HG03342 (cell line): ENCODE measurements at regions not wholly inside any gene's neighbourhood (a gene's known extent, or its start where the extent isn't known, plus 50 kb on each side); places are given as distances from the start of the nearest gene placed in this dataset.

Experiments
- ATAC-seq: cut with Tn5 transposase; IDR thresholded peaks from one replicate; pipeline ENCODE4 v1.9.1; 2021; ENCODE audit warnings: mild to moderate bottlenecking, moderate library complexity; ENCODE audit not compliant: unreplicated experiment

DNA sequence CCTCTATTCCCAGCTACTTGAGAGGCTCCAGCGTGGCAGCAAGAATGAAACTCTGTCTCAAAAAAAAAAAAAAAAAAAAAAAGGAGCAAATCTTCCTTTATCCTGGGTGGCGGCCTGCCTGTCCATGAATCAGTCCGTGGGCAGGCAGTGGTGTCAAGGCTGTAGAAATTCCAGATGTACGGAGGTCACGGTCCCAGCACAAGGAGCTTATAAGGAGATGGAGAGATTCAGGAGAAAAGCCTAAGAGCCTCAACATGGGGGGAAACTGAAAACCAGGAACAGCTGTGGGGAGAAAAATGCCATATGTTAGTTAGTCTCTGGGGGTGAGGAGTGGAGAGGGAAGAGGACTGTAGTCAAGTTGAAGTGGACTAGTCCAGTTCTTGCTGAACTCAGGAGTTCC lies 130.5 kb upstream of the CRY1 start:
- no peak for ATAC-seq

DNA sequence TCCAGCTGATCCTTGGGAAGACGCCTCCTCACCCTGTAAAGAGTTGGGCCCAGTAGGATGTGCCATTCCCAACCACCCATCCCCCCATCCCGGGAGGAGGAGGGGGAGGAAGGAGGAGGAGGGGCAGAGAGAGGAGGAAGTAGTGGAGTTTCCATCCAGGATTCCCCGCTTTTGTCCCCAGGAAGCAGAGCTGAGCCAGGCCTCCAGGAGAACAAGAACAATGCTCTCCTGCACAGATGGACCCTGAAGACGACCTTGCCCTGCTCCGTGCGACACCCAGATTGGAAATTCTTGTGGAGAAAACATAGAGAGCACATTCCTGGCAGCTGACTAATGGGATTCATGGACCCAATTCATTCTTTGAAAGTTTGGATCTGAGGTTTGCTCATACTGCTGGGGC lies 132.3 kb upstream of the CRY1 start:
- ATAC-seq: no peak

DNA sequence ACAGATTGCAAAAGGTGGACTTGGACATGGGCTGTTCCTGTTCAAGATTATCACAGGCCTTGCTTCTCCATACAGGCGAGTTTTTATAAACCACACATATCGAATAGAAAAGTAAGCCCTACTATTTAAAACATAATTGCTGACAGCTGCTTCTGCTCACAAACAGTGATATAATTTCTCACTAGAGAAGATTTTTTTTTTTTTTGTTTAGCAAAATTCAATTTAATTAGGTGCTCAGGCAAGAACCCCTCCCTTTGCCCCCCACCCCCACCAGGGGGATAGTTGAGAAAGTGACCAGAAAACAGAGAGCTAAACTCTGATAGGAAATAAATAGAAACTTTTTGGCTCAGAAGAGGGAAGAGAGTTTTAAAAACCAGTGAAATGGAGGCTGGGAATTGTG lies 132.8 kb upstream of the CRY1 start:
- no peak for ATAC-seq

GRCh38 chr12:107228076-107228475 lies 134.7 kb upstream of the CRY1 start:
- no peak for ATAC-seq

DNA sequence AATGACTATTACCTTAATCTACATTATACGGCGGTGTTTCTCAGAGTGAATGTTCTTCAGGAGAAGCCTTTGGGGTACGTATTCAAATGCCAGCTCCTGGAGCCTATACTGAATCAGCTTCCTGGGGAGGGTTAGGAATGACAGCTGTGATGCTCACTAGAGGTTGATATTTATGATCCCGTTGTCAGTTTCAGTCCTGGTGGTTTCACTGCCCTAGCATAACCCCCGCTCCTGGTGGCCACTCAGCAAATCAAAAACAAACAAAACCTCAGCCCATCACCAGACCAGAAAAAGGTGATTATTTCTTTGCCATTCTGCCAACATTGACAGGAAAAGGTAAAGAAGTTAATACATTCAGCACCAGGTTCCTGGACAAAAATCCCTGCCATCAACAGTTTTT lies 136.5 kb upstream of the CRY1 start:
- ATAC-seq: no peak

- ATAC-seq: no peak
Measured at GRCh38 chr12:107231303-107231702, 138.0 kb upstream of the CRY1 start.

GRCh38 chr12:107233551-107233950 lies 140.2 kb upstream of the CRY1 start:
- no peak for ATAC-seq

- no peak for ATAC-seq
Measured at GRCh38 chr12:107235600-107235999, 142.3 kb upstream of the CRY1 start.

- no peak for ATAC-seq
Measured at GRCh38 chr12:107236824-107237511, 143.6 kb upstream of the CRY1 start.

- no peak for ATAC-seq
Measured at GRCh38 chr12:107238296-107238695, 144.9 kb upstream of the CRY1 start.

- no peak for ATAC-seq
Measured at GRCh38 chr12:107241411-107241810, 148.1 kb upstream of the CRY1 start.

DNA sequence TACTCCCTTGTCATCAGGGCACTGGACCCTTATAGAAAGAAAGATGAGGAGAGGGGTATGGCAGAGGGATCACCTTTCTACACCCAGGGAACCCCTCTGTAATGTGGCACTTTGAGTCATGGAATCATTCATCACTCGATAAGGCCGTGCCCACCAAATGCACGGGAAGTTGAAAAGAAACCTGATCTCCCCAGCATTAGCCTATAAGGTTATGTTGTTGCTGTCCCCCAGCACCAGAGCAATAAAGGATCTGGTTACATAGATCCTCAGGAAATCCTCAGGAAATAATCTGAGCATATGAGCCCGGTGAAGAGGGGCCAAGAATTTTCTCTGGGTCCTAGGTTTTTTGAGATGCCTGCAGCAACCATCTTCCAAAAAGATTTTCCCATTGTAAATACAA lies 148.8 kb upstream of the CRY1 start:
- no peak for ATAC-seq

DNA sequence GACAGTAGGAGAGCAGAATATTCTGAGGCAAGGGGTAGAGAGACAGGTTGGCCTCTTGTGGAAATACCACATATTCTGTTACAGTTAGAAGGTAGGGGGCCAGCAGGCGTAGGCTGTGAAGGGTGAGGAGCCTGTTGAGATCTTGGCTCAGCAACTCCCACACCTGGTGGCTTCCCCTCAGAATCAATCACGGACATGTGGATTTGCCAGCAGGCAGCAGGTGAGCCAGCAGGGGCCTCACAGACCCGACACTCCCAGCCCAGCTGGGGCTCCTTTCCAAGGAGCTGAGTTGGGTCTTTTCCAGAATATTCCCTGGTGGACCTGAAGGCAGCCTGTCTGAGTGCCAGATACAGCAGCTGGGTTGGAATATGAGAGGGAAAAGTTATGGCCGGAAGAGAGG lies 150.0 kb upstream of the CRY1 start:
- ATAC-seq: no peak

DNA sequence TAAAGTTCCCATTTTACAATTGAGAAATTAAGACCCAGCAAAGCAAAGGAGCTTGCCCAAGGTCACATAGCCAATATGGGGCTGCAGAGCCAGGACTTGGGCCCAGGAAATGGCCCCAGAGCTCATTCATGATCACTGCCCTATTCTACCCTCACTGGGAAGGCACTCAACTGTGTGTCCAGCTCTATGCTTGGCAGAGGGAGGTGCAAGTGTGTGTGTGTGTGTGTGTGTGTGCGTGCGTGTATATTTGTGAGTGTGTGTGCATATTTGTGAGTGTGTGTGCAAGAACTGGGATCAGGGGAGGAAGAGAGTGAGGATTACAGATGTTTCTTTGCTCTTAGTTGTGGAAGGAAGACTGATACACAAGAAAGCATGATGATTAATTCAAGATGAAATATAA lies 151.2 kb upstream of the CRY1 start:
- no peak for ATAC-seq

DNA sequence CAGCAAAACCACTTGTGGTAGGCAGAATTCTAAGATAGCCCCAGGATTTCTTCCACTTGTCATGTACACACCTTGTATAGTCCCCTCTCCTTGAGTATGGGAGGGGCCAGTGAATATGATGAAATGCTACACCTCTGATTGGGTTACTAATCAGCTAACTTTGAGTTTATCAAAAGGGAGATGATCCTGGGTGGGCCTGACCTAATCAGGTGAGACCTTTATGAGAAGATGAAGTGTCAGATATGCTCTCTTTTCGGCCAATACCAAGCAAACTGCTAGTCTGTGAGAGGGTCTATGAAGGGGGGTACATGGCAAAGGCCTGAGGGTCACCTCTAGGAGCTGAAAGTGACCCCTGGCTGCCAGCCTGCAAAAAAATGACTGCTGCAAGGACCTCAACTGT lies 154.3 kb upstream of the CRY1 start:
- ATAC-seq: no peak

- no peak for ATAC-seq
Measured at GRCh38 chr12:107248187-107248586, 154.8 kb upstream of the CRY1 start.

DNA sequence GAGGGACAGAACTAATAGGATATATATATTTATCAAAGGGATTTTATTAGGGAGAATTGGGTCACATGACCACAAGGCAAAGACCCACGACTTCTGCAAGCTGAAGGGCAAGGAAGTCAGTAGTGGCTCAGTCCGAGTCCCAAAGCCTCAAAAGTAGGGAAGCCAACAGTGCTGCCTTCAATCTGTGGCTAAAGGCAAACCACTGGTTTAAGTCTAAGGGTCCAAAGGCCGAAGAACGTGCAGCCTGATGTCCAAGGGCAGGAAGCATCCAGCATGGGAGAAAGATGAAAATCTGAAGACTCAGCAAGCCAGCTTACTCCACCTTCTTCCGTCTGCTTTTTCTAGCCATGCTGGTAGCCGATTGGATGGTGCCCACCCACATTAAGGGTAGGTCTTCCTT lies 157.9 kb upstream of the CRY1 start:
- no peak for ATAC-seq

DNA sequence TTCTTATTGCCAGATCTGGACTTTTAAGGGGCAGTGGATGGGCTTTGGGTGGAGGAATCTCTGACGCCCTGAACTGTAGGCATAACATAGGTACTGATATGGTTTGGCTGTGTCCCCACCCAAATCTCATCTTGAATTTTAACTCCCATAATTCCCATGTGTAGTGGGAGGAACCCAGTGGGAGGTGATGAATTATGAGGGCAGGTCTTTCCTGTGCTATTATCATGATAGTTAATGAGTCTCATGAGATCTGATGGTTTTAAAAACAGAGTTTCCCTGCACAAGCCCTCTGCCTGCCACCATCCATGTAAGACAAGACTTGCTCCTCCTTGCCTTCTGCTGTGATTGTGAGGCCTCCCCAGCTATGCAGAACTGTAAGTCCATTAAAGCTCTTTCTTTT lies 160.0 kb upstream of the CRY1 start:
- no peak for ATAC-seq

DNA sequence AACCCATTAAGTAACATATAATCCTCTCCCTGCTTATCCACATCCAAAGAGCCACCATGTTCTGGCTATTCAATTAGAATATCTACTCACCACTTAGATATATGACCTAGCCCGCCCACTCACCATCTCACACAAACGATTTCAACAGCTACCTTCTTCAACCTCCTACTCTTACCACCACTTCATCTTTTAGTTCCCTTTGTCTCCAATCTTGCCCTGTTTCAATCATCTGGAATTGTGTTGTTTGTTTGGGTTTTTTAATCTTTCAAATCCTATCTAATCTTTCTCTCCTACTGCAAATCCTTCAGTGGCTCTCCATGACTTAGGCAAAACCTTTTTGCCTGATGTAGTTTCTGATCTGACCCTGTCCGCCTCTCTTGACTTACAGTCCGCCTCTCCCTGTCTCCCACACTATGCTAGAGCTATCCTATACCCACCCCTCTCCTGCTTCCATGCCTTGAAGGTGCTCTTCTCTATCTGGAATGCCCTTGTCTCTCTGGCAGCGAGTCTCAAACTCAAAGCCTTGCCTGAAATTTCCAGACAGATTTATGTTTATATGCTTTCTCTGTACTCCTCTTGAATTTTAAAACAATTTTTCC lies 161.0 kb upstream of the CRY1 start:
- no peak for ATAC-seq

GRCh38 chr12:107258780-107259179 lies 165.4 kb upstream of the CRY1 start:
- no peak for ATAC-seq

- no peak for ATAC-seq
Measured at GRCh38 chr12:107263980-107264379, 170.6 kb upstream of the CRY1 start.

DNA sequence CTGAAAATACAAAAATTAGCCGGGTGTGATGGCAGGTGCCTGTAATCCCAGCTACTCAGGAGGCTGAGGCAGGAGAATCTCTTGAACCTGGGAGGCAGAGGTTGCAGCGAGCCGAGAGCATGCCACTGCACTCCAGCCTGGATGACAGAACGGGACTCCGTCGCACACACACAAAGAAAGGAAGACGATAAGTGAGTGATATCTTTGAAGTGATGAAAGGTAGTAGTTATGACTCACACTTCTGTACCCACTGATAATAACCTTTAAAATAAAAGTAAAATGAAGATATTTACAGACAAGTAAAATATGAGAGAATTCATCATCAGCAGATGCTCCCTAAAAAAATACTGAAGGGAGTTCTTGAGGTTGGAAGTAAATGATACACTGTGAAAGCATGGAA lies 171.3 kb upstream of the CRY1 start:
- no peak for ATAC-seq

- ATAC-seq: no peak
Measured at GRCh38 chr12:107267604-107268003, 174.3 kb upstream of the CRY1 start.
